ENCODE measurements at regions not wholly inside any gene's neighbourhood (a gene's known extent, or its start where the extent isn't known, plus 50 kb on each side); places are given as distances from the start of the nearest gene placed in this dataset.

GRCh38 chr14:26199096-26199495, 398.7 kb downstream of the NOVA1 start:
- Histone ChIP-seq H3K36me3 (ENCODE audit: control insufficient read depth in 2 of 2, insufficient read depth in 2 of 2, low read length in 1 of 2) (no peaks in the 10 kb centered on the region), H3K27me3 (ENCODE audit: control insufficient read depth in 2 of 2, insufficient read depth in 1 of 2, low read length in 1 of 2) (peaks cover 0 to 4% of the 10 kb centered on the region in 2 donors), H3K4me1 (ENCODE audit: control insufficient read depth in 2 of 2, insufficient read depth in 2 of 2, low read length in 2 of 2) (no peaks in the 10 kb centered on the region), H3K4me3 (ENCODE audit: low read length in 2 of 2) (no peak overlapping the region), H3K9me3 (ENCODE audit: control insufficient read depth in 2 of 2, insufficient read depth in 1 of 2, low read length in 1 of 2) (no peaks in the 10 kb centered on the region), H3K27ac (ENCODE audit: low read depth in 1 of 2, low read length in 1 of 2) (no peak overlapping the region)
- 6% methylated on average over 2 of the region's 2 CpGs for WGBS
- DNase-seq (ENCODE audit: low read depth in 6 of 9, low spot score in 9 of 9): no peak

DNA sequence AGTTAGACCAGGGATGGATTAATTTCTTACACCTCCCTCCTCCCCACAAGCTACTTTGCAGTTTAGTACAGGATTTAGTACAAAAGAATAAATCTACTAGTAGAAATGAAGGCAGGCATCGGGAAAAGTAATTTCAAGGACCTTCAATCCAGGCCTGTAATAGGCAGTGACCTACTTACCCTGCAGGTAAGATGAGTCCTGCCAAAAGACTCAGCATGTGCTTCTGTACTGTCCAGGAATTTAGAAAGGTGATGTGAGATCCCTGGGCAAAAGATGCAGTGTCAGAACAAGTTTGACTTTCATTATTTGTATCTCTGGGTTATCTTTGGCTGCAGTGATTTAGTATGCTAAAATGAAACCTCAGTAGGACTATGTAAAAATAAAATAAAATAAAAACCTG, 403.0 kb downstream of the NOVA1 start:
- no peaks in the 10 kb centered on the region for H3K27me3 ChIP-seq (ENCODE audit: control insufficient read depth in 2 of 2, insufficient read depth in 1 of 2, low read length in 1 of 2)
- H3K4me1 ChIP-seq (ENCODE audit: control insufficient read depth in 2 of 2, insufficient read depth in 2 of 2, low read length in 2 of 2): no peaks in the 10 kb centered on the region
- no peaks in the 10 kb centered on the region for H3K36me3 ChIP-seq (ENCODE audit: control insufficient read depth in 2 of 2, insufficient read depth in 2 of 2, low read length in 1 of 2)
- H3K4me3 ChIP-seq (ENCODE audit: low read length in 2 of 2): no peak overlapping the region
- no peaks in the 10 kb centered on the region for H3K9me3 ChIP-seq (ENCODE audit: control insufficient read depth in 2 of 2, insufficient read depth in 1 of 2, low read length in 1 of 2)
- no peak for DNase-seq (ENCODE audit: low read depth in 6 of 9, low spot score in 9 of 9)
- H3K27ac ChIP-seq (ENCODE audit: low read depth in 1 of 2, low read length in 1 of 2): no peak overlapping the region
- 92% methylated on average over 1 of the region's 1 CpG for WGBS

DNA sequence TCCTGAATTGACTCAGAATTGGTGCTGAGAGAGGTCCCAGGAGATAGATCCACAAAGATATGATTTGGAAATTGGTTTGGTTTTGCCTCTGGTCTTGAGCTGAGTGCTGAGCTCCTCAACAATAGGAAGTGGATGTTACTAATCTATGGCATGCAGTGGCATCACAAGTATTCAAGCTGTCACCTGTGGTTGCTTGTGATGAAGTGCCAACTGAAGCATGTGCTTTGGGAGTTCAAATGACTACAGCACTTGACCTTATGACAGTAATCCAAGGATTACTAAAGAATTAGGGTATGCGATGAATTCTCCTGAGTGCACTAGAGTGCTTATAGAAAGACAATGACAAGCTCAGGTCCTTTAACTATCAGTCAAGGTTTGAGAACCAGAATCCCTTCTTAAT, 406.2 kb downstream of the NOVA1 start:
- Histone ChIP-seq H3K4me1 (ENCODE audit: control insufficient read depth in 2 of 2, insufficient read depth in 2 of 2, low read length in 2 of 2) (no peaks in the 10 kb centered on the region), H3K27ac (ENCODE audit: low read depth in 1 of 2, low read length in 1 of 2) (no peak overlapping the region), H3K4me3 (ENCODE audit: low read length in 2 of 2) (no peak overlapping the region), H3K36me3 (ENCODE audit: control insufficient read depth in 2 of 2, insufficient read depth in 2 of 2, low read length in 1 of 2) (no peaks in the 10 kb centered on the region), H3K27me3 (ENCODE audit: control insufficient read depth in 2 of 2, insufficient read depth in 1 of 2, low read length in 1 of 2) (no peaks in the 10 kb centered on the region), H3K9me3 (ENCODE audit: control insufficient read depth in 2 of 2, insufficient read depth in 1 of 2, low read length in 1 of 2) (no peaks in the 10 kb centered on the region)
- WGBS: 96% methylated on average over 1 of the region's 1 CpG
- DNase-seq (ENCODE audit: low read depth in 6 of 9, low spot score in 9 of 9): no peak

DNA sequence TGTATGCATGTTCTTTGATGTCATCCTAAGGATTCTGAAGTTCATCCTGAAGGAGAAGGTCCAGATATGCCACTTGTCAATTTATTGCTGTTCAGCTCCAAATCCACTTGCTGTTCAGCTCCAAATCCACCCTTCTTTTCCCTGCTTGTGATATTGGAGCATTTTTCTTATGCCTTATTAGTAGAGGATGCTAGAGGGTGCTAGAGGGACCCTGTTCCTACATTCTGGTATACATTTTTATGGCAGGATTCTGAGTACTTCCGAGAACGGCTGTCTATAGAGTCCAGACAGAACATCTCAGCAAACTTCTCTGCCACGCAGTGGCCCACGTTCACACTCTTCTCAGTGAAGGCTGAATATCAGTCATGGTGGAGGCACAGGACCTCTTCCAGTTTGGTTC, 406.7 kb downstream of the NOVA1 start:
- Histone ChIP-seq H3K27me3 (ENCODE audit: control insufficient read depth in 2 of 2, insufficient read depth in 1 of 2, low read length in 1 of 2) (no peaks in the 10 kb centered on the region), H3K9me3 (ENCODE audit: control insufficient read depth in 2 of 2, insufficient read depth in 1 of 2, low read length in 1 of 2) (no peaks in the 10 kb centered on the region), H3K4me1 (ENCODE audit: control insufficient read depth in 2 of 2, insufficient read depth in 2 of 2, low read length in 2 of 2) (no peaks in the 10 kb centered on the region), H3K27ac (ENCODE audit: low read depth in 1 of 2, low read length in 1 of 2) (no peak overlapping the region), H3K4me3 (ENCODE audit: low read length in 2 of 2) (no peak overlapping the region), H3K36me3 (ENCODE audit: control insufficient read depth in 2 of 2, insufficient read depth in 2 of 2, low read length in 1 of 2) (no peaks in the 10 kb centered on the region)
- no peak for DNase-seq (ENCODE audit: low read depth in 6 of 9, low spot score in 9 of 9)
- 72% methylated on average over 4 of the region's 4 CpGs for WGBS

DNA sequence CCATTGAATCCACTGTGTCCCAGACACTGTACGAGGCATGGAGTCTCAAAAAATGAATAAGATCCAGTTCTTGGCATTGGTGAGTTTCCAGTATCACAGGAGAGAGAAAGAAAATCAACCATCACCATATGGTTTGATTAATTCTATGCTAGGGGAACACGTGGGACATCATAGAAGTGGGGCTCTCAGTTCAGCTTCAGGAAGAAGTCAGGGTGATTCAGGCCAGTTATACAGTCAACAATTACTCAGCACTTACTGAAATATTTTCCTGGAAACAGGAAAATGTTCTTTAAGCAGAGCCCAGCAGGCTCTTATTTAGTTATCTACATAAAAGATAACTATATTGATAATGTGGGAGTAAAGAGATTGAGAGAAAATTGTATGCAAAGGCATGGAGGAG, 407.2 kb downstream of the NOVA1 start:
- DNase-seq (ENCODE audit: low read depth in 6 of 9, low spot score in 9 of 9): no peak
- H3K36me3 ChIP-seq (ENCODE audit: control insufficient read depth in 2 of 2, insufficient read depth in 2 of 2, low read length in 1 of 2): no peaks in the 10 kb centered on the region
- H3K27me3 ChIP-seq (ENCODE audit: control insufficient read depth in 2 of 2, insufficient read depth in 1 of 2, low read length in 1 of 2): no peaks in the 10 kb centered on the region
- H3K4me3 ChIP-seq (ENCODE audit: low read length in 2 of 2): no peak overlapping the region
- H3K9me3 ChIP-seq (ENCODE audit: control insufficient read depth in 2 of 2, insufficient read depth in 1 of 2, low read length in 1 of 2): no peaks in the 10 kb centered on the region
- H3K4me1 ChIP-seq (ENCODE audit: control insufficient read depth in 2 of 2, insufficient read depth in 2 of 2, low read length in 2 of 2): no peaks in the 10 kb centered on the region
- 40% methylated on average over 2 of the region's 2 CpGs for WGBS
- no peak overlapping the region for H3K27ac ChIP-seq (ENCODE audit: low read depth in 1 of 2, low read length in 1 of 2)

GRCh38 chr14:26187996-26188620, 409.7 kb downstream of the NOVA1 start:
- H3K4me1 ChIP-seq (ENCODE audit: control insufficient read depth in 2 of 2, insufficient read depth in 2 of 2, low read length in 2 of 2): no peaks in the 10 kb centered on the region
- 71% methylated on average over 2 of the region's 2 CpGs for WGBS

GRCh38 chr14:26180221-26180620, 417.6 kb downstream of the NOVA1 start:
- no peak overlapping the region for H3K4me3 ChIP-seq (ENCODE audit: low read length in 2 of 2)
- WGBS: 87% methylated on average over 2 of the region's 2 CpGs

More at GRCh38 chr14:26187996-26188620, 409.7 kb downstream of the NOVA1 start:
- Histone ChIP-seq H3K27me3 (ENCODE audit: control insufficient read depth in 2 of 2, insufficient read depth in 1 of 2, low read length in 1 of 2) (no peaks in the 10 kb centered on the region), H3K9me3 (ENCODE audit: control insufficient read depth in 2 of 2, insufficient read depth in 1 of 2, low read length in 1 of 2) (no peaks in the 10 kb centered on the region), H3K36me3 (ENCODE audit: control insufficient read depth in 2 of 2, insufficient read depth in 2 of 2, low read length in 1 of 2) (no peaks in the 10 kb centered on the region), H3K27ac (ENCODE audit: low read depth in 1 of 2, low read length in 1 of 2) (no peak overlapping the region), H3K4me3 (ENCODE audit: low read length in 2 of 2) (no peak overlapping the region)
- DNase-seq (ENCODE audit: low read depth in 6 of 9, low spot score in 9 of 9): no peak

DNA sequence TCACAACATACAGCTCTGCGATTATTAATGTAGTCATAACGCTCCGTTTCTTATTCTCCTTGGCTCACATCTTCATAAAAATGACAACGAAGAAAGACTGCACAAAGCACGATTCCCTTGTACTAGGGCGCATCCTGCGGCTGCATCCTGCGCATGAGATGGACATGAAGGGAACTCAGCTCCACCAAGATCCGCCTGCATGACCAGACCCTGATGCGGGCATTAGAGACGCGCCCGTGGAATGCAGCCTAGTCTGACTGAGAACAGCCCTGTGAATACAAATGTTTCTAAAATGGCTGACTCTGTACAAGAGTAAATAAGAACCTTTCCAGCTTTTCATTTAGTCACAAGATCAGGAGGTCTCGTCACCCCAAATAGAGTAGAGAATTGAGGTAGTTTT, 422.2 kb downstream of the NOVA1 start:
- Histone ChIP-seq H3K27me3 (ENCODE audit: control insufficient read depth in 2 of 2, insufficient read depth in 1 of 2, low read length in 1 of 2) (no peaks in the 10 kb centered on the region), H3K4me1 (ENCODE audit: control insufficient read depth in 2 of 2, insufficient read depth in 2 of 2, low read length in 2 of 2) (no peaks in the 10 kb centered on the region), H3K27ac (ENCODE audit: low read depth in 1 of 2, low read length in 1 of 2) (no peak overlapping the region), H3K4me3 (ENCODE audit: low read length in 2 of 2) (no peak overlapping the region), H3K9me3 (ENCODE audit: control insufficient read depth in 2 of 2, insufficient read depth in 1 of 2, low read length in 1 of 2) (no peaks in the 10 kb centered on the region), H3K36me3 (ENCODE audit: control insufficient read depth in 2 of 2, insufficient read depth in 2 of 2, low read length in 1 of 2) (no peaks in the 10 kb centered on the region)
- 96% methylated on average over 14 of the region's 14 CpGs for WGBS
- DNase-seq (ENCODE audit: low read depth in 6 of 9, low spot score in 9 of 9): no peak

More at GRCh38 chr14:26180221-26180620, 417.6 kb downstream of the NOVA1 start:
- DNase-seq (ENCODE audit: low read depth in 6 of 9, low spot score in 9 of 9): no peak
- H3K4me1 ChIP-seq (ENCODE audit: control insufficient read depth in 2 of 2, insufficient read depth in 2 of 2, low read length in 2 of 2): no peaks in the 10 kb centered on the region
- no peaks in the 10 kb centered on the region for H3K9me3 ChIP-seq (ENCODE audit: control insufficient read depth in 2 of 2, insufficient read depth in 1 of 2, low read length in 1 of 2)
- H3K27me3 ChIP-seq (ENCODE audit: control insufficient read depth in 2 of 2, insufficient read depth in 1 of 2, low read length in 1 of 2): no peaks in the 10 kb centered on the region
- no peaks in the 10 kb centered on the region for H3K36me3 ChIP-seq (ENCODE audit: control insufficient read depth in 2 of 2, insufficient read depth in 2 of 2, low read length in 1 of 2)
- no peak overlapping the region for H3K27ac ChIP-seq (ENCODE audit: low read depth in 1 of 2, low read length in 1 of 2)

DNA sequence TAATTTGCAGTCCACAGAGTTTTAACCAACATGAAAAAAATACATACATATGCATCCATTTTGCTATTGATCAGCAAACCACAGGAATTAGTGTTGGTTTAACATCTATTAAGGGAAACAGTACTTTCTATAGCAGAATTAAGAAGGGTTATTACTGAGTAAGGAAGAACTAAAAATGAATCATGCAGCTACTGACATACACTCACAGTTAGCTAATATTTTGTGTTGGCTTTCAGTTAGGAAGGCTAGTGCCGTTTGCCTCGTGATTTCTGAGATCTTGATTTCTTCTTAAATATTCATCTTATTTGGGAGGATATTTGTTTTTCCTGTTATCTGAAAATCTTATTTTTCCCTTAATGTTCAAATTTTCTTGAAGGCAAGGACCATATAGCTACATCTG, 423.4 kb downstream of the NOVA1 start:
- WGBS: 90% methylated on average over 2 of the region's 2 CpGs
- no peaks in the 10 kb centered on the region for H3K9me3 ChIP-seq (ENCODE audit: control insufficient read depth in 2 of 2, insufficient read depth in 1 of 2, low read length in 1 of 2)
- no peaks in the 10 kb centered on the region for H3K36me3 ChIP-seq (ENCODE audit: control insufficient read depth in 2 of 2, insufficient read depth in 2 of 2, low read length in 1 of 2)
- no peaks in the 10 kb centered on the region for H3K27me3 ChIP-seq (ENCODE audit: control insufficient read depth in 2 of 2, insufficient read depth in 1 of 2, low read length in 1 of 2)
- H3K4me3 ChIP-seq (ENCODE audit: low read length in 2 of 2): no peak overlapping the region
- H3K4me1 ChIP-seq (ENCODE audit: control insufficient read depth in 2 of 2, insufficient read depth in 2 of 2, low read length in 2 of 2): no peaks in the 10 kb centered on the region
- H3K27ac ChIP-seq (ENCODE audit: low read depth in 1 of 2, low read length in 1 of 2): no peak overlapping the region
- no peak for DNase-seq (ENCODE audit: low read depth in 6 of 9, low spot score in 9 of 9)
